ENCODE measurements at regions not wholly inside any gene's neighbourhood (a gene's known extent, or its start where the extent isn't known, plus 50 kb on each side); places are given as distances from the start of the nearest gene placed in this dataset.

DNA sequence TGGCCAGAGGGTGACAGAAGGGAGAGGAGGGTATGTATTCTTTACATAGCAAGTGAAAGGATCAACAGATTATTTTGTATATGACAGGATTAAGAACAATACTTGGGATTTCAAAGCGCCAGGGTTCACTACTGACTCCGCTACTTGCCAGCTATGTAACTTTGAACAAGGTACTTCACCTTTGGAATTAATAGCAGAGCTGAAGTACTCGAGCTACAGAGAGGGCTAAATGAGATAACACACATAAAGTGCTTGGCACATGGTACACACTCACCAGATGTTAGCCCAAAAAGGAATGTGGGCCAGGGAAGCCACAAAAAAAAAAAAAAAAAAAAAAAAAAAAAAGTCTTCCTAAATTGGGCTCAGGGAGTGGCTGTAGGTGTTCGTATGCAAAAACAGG is 408.4 kb downstream of the BUD13 start:
- H3K4me1 ChIP-seq, result peaks cover 0 to 5% (median 0%) of the 10 kb centered on the region in 4 donors
- no peak for DNase-seq
- no peak overlapping the region for H3K4me3 ChIP-seq
- H3K36me3 ChIP-seq, result no peaks in the 10 kb centered on the region
- H3K27me3 ChIP-seq, result no peaks in the 10 kb centered on the region
- ATAC-seq (ENCODE audit: low FRiP score in 2 of 2), result peak in 1 of 2 donors; percentile 54
- H3K9me3 ChIP-seq, result no peaks in the 10 kb centered on the region
- H3K27ac ChIP-seq, result no peak overlapping the region
- 47 to 54% methylated on average over 4 of the region's 4 CpGs for WGBS, 2 donors
- TF ChIP-seq POLR2AphosphoS5 (IDR thresholded peaks at IDR 0.05) (no peak), EP300 (IDR thresholded peaks at IDR 0.05) (no peak), POLR2A (IDR thresholded peaks at IDR 0.05) (no peak)
- TF ChIP-seq, protein P1, sequence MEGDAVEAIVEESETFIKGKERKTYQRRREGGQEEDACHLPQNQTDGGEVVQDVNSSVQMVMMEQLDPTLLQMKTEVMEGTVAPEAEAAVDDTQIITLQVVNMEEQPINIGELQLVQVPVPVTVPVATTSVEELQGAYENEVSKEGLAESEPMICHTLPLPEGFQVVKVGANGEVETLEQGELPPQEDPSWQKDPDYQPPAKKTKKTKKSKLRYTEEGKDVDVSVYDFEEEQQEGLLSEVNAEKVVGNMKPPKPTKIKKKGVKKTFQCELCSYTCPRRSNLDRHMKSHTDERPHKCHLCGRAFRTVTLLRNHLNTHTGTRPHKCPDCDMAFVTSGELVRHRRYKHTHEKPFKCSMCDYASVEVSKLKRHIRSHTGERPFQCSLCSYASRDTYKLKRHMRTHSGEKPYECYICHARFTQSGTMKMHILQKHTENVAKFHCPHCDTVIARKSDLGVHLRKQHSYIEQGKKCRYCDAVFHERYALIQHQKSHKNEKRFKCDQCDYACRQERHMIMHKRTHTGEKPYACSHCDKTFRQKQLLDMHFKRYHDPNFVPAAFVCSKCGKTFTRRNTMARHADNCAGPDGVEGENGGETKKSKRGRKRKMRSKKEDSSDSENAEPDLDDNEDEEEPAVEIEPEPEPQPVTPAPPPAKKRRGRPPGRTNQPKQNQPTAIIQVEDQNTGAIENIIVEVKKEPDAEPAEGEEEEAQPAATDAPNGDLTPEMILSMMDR (IDR thresholded peaks at IDR 0.05), result no peak

DNA sequence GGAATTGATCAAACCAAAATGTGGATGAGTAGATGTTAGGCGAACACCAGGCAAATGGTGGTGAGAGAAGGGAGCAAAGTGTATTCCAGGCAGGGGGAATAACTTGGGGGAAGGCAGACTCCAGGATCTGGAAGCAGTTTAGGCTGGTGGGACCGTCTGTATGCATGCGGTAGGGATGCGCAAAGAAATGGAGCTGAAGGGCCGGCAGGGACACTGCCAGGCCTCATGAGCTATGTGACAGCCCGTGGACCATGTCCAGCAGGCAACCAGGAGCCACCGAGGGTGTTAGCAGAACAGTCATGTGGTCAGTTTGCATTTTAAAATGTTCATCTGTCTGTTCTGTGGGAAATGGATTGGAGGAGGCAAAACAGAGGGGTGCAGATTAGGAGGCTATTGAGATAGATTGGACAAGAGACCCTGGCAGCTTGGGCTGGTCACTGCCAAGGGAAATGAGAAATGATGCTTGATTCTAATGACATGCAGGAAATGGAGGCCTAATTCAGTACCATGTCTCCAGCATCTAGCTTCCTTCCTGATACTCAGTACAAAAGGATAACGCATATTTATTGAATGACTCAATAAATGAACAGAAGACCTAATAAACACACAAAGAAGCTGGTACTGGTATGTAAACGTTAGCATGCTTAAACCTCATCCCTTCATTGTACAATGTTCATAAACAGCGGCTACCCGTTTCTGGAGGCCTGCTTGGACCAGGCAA is 412.4 kb downstream of the BUD13 start:
- Histone ChIP-seq H3K9me3 (no peaks in the 10 kb centered on the region), H3K36me3 (no peaks in the 10 kb centered on the region), H3K4me3 (no peak overlapping the region), H3K27me3 (no peaks in the 10 kb centered on the region), H3K4me1 (peaks cover 2 to 11% (median 9%) of the 10 kb centered on the region in 4 donors), H3K27ac (no peak overlapping the region)
- ATAC-seq (ENCODE audit: low FRiP score in 2 of 2), result no peak
- TF ChIP-seq, protein P1 (IDR thresholded peaks at IDR 0.05), result no peak
- TF ChIP-seq EP300 (IDR thresholded peaks at IDR 0.05) (peak in 1 of 4 donors; percentile 14), POLR2A (IDR thresholded peaks at IDR 0.05) (no peak), POLR2AphosphoS5 (IDR thresholded peaks at IDR 0.05) (no peak)
- 68 to 69% methylated on average over 11 of the region's 11 CpGs for WGBS, 2 donors
- no peak for DNase-seq

DNA sequence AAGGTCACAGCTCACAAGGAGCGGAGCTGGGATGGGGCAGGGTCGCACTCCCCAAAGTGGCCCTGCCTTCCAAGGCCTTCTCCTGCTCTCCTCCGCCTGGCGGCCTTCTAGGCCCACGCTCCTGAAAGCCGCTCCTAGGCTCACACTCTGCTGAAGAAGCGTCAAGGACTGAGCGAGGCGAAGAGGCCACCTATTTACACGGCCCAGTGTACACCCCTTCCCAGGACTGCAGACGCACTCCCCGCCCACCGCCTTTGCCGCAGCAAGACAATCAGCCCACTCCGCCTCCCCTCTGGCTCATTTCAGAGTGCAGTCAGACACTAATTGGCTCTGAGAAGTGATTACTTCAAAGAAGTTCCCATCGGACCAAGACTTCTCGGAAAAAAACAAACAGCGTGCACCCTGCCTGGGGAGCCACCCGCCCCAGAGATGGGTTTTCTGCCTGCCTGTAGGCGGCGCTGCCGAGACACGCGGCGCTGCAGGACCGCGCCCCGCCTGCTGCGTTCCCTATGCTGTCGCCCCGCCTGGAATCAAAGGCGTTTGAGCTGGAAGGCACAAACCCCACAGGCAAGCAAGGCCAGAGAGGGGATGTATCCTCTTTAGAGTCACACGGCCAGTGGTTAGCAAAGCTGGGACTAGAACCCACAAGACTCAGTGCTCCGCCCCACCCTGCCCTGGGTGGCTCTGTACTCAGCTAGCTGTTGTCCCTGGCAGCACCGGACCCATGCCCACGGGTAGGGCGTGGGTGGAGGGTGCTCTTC is 414.8 kb downstream of the BUD13 start:
- ATAC-seq (ENCODE audit: low FRiP score in 2 of 2) (peak; percentile 13 to 62), DNase-seq (peak; percentile 45 to 76)
- no peak overlapping the region for H3K27ac ChIP-seq
- H3K36me3 ChIP-seq, result no peaks in the 10 kb centered on the region
- H3K4me3 ChIP-seq, result no peak overlapping the region
- no peak for TF ChIP-seq POLR2A (IDR thresholded peaks at IDR 0.05)
- TF ChIP-seq, protein P1 (IDR thresholded peaks at IDR 0.05), result peak in 5 of 6 experiments; percentile 14 to 61 (median 46)
- H3K27me3 ChIP-seq, result no peaks in the 10 kb centered on the region
- 46 to 65% methylated on average over 18 to 36 of the region's 37 CpGs for WGBS, 2 donors
- H3K9me3 ChIP-seq, result no peaks in the 10 kb centered on the region
- H3K4me1 ChIP-seq, result peaks cover 2 to 10% (median 7%) of the 10 kb centered on the region in 4 donors

DNA sequence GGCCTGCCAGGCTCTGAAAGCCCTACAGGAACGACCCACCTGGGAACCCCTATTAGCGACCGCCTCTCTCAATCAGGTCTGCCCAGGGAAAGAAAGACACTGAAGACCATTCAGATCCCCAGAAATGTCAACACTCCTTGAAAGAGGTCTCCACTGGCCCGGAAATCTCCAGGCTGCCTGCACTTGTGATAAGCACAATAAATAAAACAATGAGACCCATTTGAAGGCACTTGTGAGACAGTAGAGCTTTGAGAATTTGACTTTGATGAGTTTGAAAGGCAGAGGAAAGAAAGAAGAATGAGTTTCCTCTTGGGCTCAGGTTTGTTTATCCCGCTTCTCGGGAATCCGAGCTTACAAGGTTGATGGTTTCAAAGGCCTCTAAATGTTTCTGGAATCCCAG is 416.3 kb downstream of the BUD13 start:
- Histone ChIP-seq H3K27ac (no peak overlapping the region), H3K9me3 (no peaks in the 10 kb centered on the region), H3K36me3 (no peaks in the 10 kb centered on the region), H3K4me3 (no peak overlapping the region), H3K4me1 (peaks cover 2 to 10% (median 7%) of the 10 kb centered on the region in 4 donors), H3K27me3 (no peaks in the 10 kb centered on the region)
- TF ChIP-seq, protein P1 (IDR thresholded peaks at IDR 0.05), result no peak
- TF ChIP-seq POLR2A (IDR thresholded peaks at IDR 0.05) (no peak), POLR2AphosphoS5 (IDR thresholded peaks at IDR 0.05) (no peak), EP300 (IDR thresholded peaks at IDR 0.05) (no peak)
- DNase-seq, result no peak
- WGBS, 2 donors, result 48 to 51% methylated on average over 7 of the region's 7 CpGs
- ATAC-seq (ENCODE audit: low FRiP score in 2 of 2), result no peak
